ENCODE measurements at regions not wholly inside any gene's neighbourhood (a gene's known extent, or its start where the extent isn't known, plus 50 kb on each side); places are given as distances from the start of the nearest gene placed in this dataset.
"Not testable (repeated sequence)": the region's sequence is repeated elsewhere in the genome, so short reads cannot be mapped to it uniquely, and the experiment has no call there.

DNA sequence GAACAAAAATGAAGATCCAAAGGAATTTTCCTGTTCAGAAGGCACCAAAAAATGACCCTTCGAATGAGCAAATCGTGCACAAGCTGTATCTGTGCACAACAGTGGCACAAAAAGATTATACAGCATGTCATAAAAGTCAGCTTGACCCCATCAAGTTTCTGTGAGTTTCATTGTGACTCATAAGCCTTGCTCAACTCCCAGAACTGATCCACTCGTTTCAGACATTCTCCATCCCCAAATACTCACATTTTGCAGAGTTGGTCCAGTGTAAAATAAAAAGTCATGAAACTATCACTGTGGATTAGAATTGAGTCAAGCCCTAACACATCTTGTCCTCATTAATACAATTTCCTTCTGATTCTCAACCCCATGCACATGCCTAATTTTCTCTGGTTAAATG lies 174.7 kb upstream of the PKN2 start:
- no peak for TF ChIP-seq POLR2A (IDR thresholded peaks at IDR 0.05)
- TF ChIP-seq, protein P1, sequence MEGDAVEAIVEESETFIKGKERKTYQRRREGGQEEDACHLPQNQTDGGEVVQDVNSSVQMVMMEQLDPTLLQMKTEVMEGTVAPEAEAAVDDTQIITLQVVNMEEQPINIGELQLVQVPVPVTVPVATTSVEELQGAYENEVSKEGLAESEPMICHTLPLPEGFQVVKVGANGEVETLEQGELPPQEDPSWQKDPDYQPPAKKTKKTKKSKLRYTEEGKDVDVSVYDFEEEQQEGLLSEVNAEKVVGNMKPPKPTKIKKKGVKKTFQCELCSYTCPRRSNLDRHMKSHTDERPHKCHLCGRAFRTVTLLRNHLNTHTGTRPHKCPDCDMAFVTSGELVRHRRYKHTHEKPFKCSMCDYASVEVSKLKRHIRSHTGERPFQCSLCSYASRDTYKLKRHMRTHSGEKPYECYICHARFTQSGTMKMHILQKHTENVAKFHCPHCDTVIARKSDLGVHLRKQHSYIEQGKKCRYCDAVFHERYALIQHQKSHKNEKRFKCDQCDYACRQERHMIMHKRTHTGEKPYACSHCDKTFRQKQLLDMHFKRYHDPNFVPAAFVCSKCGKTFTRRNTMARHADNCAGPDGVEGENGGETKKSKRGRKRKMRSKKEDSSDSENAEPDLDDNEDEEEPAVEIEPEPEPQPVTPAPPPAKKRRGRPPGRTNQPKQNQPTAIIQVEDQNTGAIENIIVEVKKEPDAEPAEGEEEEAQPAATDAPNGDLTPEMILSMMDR (IDR thresholded peaks at IDR 0.05) = no peak
- Histone ChIP-seq H3K4me3 (no peak overlapping the region), H3K4me1 (no peaks in the 10 kb centered on the region), H3K27ac (no peak overlapping the region), H3K36me3 (no peaks in the 10 kb centered on the region), H3K9me3 (no peaks in the 10 kb centered on the region), H3K27me3 (no peaks in the 10 kb centered on the region)
- intact Hi-C loops (cut with DNase I) = no loop called here
- ATAC-seq = peak in 1 of 4 donors; percentile 41
- no peak for DNase-seq
- 59 to 75% (median 66%) methylated on average over 3 of the region's 3 CpGs for WGBS, 4 donors

DNA sequence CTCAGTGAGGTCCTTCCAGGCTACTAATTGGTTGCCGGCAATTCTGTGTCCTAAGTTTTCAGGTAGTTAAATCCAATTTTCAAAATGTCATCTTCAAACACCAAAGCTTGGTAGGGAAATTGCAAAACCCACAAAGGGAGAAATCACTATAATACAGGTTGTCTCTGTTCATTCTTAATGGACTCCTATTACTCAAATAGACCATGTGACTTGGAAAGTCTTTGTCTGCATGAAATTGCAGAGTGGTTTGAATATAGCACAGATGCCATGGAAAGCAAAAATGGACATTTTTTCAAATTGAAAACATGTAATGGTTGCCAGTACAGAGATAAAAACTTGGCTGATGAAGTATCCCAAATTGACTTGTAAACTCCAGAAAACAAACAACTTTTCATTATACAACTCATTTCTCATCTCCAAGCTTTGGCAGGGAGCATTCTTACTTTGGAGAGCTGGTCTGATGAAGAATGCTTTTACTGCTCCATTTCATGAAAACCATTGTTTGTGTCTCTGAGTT lies 169.5 kb upstream of the PKN2 start:
- ATAC-seq = no peak
- 79 to 100% (median 85%) methylated on average over 1 of the region's 1 CpG for WGBS, 4 donors
- no peak for DNase-seq
- no peak overlapping the region for H3K27ac ChIP-seq
- peaks cover 0 to 3% (median 0%) of the 10 kb centered on the region in 12 donors for H3K4me1 ChIP-seq
- H3K27me3 ChIP-seq = no peaks in the 10 kb centered on the region
- intact Hi-C loops (cut with DNase I) = no loop called here
- H3K9me3 ChIP-seq = no peaks in the 10 kb centered on the region
- H3K4me3 ChIP-seq = no peak overlapping the region
- TF ChIP-seq, protein P1 (IDR thresholded peaks at IDR 0.05) = no peak
- no peak for TF ChIP-seq POLR2A (IDR thresholded peaks at IDR 0.05)
- H3K36me3 ChIP-seq = no peaks in the 10 kb centered on the region

DNA sequence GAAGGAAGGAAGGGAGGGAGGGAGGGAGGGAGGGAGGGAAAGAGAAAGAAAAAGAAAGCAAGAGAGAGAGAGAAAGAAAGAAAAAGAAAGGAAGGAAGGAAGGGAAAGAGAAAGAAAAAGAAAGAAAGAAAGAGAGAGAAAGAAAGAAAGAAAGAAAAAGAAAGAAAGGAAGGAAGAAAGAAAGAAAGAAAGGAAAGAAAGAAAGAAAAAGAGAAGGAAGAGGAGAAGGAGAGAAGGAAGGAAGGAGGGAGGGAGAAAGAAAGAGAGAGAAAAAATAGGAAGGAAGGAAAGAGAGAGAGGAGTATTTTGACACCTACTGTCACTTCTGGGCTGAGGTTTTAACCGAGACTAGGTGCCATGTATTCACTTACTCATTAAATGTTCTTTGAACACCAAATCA lies 166.6 kb upstream of the PKN2 start:
- H3K4me3 ChIP-seq; intact Hi-C loops (cut with DNase I); H3K27ac ChIP-seq; DNase-seq; H3K9me3 ChIP-seq; H3K4me1 ChIP-seq; H3K27me3 ChIP-seq; H3K36me3 ChIP-seq; ATAC-seq: not testable (repeated sequence)
- WGBS, 4 donors = 73 to 88% (median 83%) methylated on average over 1 of the region's 1 CpG

DNA sequence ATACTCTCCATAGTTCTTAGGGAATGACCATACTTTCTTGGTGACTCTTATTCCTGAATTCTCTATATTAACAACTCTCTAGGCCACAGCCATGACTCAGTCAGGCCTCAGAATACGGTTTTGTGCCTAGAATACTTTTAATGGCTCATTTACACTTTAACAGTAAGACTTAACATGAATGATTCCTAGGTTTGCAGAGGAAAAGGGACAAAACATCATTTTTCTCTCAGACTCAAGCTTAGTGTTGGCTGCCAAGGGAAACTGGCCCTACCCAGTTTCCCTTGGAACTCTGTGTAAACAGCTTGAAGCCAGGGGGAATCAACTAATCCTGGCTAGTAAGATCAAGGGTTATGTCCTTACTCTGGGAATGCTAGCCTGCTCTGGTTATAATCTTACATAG lies 164.9 kb upstream of the PKN2 start:
- ATAC-seq (peak; percentile 54 to 64 (median 58)), DNase-seq (no peak)
- Histone ChIP-seq H3K4me3 (no peak overlapping the region), H3K9me3 (no peaks in the 10 kb centered on the region), H3K27ac (peak overlapping the region in 3 of 12 donors; percentile 2 to 50 (median 43)), H3K4me1 (peaks cover 0 to 6% (median 0%) of the 10 kb centered on the region in 12 donors), H3K27me3 (no peaks in the 10 kb centered on the region), H3K36me3 (no peaks in the 10 kb centered on the region)
- WGBS, 4 donors = 54 to 65% (median 63%) methylated on average over 1 of the region's 1 CpG
- intact Hi-C loops (cut with DNase I) = no loop called here
- no peak for TF ChIP-seq POLR2A (IDR thresholded peaks at IDR 0.05)
- TF ChIP-seq, protein P1 (IDR thresholded peaks at IDR 0.05) = no peak

DNA sequence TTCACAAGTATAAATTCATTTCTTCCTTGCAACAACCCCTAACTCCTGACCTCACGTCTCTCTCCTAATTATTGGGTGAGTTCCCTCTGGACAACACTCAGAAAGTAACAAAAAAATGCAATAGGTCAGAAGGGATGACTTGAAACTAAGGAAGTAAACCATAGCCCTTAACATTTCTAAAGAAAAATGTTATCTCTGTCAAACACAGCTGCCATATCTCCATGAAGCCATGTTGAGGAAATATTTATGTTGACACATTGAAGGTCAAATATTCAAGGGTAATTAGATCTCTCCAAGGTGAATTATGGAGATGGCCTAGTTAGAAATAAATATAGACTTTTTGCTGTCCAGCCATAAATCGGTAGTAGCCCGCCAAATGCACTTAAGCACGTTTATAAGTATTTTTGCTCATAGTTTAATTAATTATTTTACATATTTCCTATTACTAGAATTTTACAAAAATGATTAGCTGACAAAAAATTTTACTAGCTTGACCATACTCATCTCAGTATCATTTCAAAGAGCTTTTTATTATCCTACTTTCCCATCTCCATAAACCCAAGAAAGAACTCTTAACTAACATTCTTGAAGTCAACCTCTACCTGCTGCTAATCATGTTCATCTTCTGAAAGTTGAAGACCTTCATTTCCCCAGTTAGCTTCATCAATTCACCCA lies 160.1 kb upstream of the PKN2 start:
- Histone ChIP-seq H3K9me3 (no peaks in the 10 kb centered on the region), H3K36me3 (no peaks in the 10 kb centered on the region), H3K4me1 (peaks cover 0 to 6% (median 0%) of the 10 kb centered on the region in 12 donors), H3K27ac (no peak overlapping the region), H3K4me3 (no peak overlapping the region), H3K27me3 (no peaks in the 10 kb centered on the region)
- DNase-seq = no peak
- TF ChIP-seq, protein P1 (IDR thresholded peaks at IDR 0.05) = no peak
- TF ChIP-seq POLR2A (IDR thresholded peaks at IDR 0.05) = no peak
- no peak for ATAC-seq
- 78 to 90% (median 81%) methylated on average over 4 of the region's 4 CpGs for WGBS, 4 donors
- intact Hi-C loops (cut with DNase I) = no loop called here
